Astrocyte (in vitro differentiated cells and primary cell): ENCODE measurements at regions not wholly inside any gene's neighbourhood (a gene's known extent, or its start where the extent isn't known, plus 50 kb on each side); places are given as distances from the start of the nearest gene placed in this dataset.

ENCODE experiments used
- EZH2 ChIP-seq: IDR thresholded peaks from 2 replicates; pipeline ENCODE4 v1.6.1; 2012; ENCODE audit warnings: mild to moderate bottlenecking, low read length, inconsistent platforms; ENCODE audit not compliant: insufficient read depth
- TF ChIP-seq, protein P1 (sequence below): IDR thresholded peaks from 2 replicates; pipeline ENCODE4 v1.5.1; 2011; ENCODE audit warnings: low read depth, mild to moderate bottlenecking, inconsistent platforms, low read length, moderate library complexity; ENCODE audit not compliant: insufficient read depth

DNA sequence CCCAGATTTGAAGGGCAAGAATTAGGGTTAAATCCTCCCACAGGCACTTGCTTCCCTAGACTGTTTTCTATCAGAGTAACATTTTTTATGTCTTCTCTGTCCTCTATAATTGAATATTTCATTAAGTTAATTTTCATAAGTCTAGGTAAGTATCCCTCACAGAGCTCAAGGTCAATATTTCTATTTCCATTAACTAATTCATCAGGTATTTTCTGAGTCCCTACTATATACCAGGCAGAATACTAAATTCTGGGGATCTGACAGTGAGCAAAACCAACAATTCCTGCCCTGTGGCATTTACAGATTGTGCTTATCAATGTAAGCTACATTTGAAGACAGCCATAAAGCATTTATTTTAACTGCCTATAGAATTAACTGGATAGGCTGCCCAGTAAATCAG, 86.4 kb upstream of the RBBP8 start:
- TF ChIP-seq, protein P1, sequence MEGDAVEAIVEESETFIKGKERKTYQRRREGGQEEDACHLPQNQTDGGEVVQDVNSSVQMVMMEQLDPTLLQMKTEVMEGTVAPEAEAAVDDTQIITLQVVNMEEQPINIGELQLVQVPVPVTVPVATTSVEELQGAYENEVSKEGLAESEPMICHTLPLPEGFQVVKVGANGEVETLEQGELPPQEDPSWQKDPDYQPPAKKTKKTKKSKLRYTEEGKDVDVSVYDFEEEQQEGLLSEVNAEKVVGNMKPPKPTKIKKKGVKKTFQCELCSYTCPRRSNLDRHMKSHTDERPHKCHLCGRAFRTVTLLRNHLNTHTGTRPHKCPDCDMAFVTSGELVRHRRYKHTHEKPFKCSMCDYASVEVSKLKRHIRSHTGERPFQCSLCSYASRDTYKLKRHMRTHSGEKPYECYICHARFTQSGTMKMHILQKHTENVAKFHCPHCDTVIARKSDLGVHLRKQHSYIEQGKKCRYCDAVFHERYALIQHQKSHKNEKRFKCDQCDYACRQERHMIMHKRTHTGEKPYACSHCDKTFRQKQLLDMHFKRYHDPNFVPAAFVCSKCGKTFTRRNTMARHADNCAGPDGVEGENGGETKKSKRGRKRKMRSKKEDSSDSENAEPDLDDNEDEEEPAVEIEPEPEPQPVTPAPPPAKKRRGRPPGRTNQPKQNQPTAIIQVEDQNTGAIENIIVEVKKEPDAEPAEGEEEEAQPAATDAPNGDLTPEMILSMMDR: no peak
- no peak for TF ChIP-seq EZH2
